ENCODE measurements at regions not wholly inside any gene's neighbourhood (a gene's known extent, or its start where the extent isn't known, plus 50 kb on each side); places are given as distances from the start of the nearest gene placed in this dataset.
"Not testable (repeated sequence)": the region's sequence is repeated elsewhere in the genome, so short reads cannot be mapped to it uniquely, and the experiment has no call there.

DNA sequence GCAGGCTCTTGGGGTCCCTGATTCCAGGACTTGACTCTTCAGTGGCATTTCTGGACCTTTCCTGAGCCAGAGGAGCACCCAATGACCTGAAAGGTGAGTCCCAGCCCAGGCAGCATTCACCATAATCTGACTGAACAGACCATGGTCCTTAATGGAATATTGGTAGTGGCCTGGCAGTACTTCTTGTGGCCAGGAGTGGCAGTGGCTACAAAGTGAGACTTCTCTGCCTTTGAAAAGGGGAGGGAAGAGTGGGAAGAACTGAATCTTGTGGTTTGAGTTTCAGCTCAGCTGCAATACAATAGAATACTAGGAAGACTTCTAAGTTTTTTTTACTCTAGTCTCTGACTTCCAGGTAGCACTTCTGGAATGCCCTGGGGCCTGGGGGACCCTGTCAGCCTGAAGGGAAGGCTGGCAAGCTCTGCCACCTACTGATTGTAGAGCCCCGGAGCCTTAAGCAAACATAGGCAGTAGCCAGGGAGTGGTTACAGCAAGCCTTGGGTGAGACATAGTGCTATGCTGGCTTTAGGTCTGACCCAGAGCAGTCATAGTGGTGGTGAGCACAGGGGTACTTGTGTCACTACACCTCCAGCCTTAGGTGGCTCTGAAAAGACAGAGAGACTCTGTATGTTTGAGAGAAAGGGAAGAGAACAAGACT is 674.2 kb upstream of the MANEA start:
- Histone ChIP-seq H3K4me1 (no peaks in the 10 kb centered on the region), H3K4me3 (no peak overlapping the region), H3K36me3 (no peaks in the 10 kb centered on the region), H3K9me3 (replicated peaks) (no peaks in the 10 kb centered on the region), H3K27me3 (ENCODE audit: low read depth) (no peaks in the 10 kb centered on the region), H3K27ac (replicated peaks) (no peak overlapping the region)
- TF ChIP-seq, protein P1, sequence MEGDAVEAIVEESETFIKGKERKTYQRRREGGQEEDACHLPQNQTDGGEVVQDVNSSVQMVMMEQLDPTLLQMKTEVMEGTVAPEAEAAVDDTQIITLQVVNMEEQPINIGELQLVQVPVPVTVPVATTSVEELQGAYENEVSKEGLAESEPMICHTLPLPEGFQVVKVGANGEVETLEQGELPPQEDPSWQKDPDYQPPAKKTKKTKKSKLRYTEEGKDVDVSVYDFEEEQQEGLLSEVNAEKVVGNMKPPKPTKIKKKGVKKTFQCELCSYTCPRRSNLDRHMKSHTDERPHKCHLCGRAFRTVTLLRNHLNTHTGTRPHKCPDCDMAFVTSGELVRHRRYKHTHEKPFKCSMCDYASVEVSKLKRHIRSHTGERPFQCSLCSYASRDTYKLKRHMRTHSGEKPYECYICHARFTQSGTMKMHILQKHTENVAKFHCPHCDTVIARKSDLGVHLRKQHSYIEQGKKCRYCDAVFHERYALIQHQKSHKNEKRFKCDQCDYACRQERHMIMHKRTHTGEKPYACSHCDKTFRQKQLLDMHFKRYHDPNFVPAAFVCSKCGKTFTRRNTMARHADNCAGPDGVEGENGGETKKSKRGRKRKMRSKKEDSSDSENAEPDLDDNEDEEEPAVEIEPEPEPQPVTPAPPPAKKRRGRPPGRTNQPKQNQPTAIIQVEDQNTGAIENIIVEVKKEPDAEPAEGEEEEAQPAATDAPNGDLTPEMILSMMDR (IDR thresholded peaks at IDR 0.05; ENCODE audit: borderline replicate concordance), result no peak
- intact Hi-C loops (cut with micrococcal nuclease), result no loop called here
- no peak for DNase-seq

DNA sequence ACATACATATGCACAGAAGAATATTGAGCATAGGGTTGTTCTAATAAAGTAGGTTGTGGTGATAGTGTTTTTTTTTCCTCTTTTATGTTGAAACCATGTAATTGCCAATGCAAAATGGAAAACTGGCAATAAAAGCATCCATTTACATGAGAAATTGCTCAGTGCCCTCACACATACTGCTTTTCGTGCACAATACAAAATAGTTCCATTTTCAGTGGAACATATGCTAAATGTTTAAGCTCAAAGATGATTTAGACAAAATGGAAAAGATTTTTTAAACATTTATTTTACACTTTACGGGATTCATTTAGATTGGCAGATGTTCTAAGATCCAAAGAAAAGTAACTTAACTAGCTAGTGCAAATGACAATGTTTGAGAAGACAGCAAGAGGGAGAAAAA is 678.1 kb upstream of the MANEA start:
- TF ChIP-seq, protein P1 (IDR thresholded peaks at IDR 0.05; ENCODE audit: borderline replicate concordance), result no peak
- no peaks in the 10 kb centered on the region for H3K36me3 ChIP-seq
- intact Hi-C loops (cut with micrococcal nuclease), result no loop called here
- no peaks in the 10 kb centered on the region for H3K27me3 ChIP-seq (ENCODE audit: low read depth)
- H3K27ac ChIP-seq (replicated peaks), result no peak overlapping the region
- H3K4me1 ChIP-seq, result no peaks in the 10 kb centered on the region
- DNase-seq, result no peak
- H3K4me3 ChIP-seq, result no peak overlapping the region
- H3K9me3 ChIP-seq (replicated peaks), result no peaks in the 10 kb centered on the region

DNA sequence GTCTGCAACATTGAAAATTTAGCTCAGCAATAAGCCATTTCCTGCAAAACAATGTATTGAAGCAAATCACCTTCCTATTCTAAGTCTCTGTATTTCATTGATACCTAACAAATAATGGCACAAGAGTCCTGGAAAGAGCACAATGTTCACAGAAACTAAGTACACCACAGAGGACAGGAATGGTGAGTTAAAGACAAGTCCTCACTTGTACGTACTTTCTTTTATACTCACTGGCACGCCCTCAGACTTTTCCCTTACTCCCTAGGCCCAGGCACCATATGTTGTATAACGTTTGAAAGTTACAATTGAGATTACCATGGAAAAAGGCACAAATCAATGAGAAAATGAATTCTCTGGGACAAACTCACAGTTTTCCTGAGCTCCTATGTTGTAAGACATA is 683.0 kb upstream of the MANEA start:
- Histone ChIP-seq H3K27ac (replicated peaks) (no peak overlapping the region), H3K36me3 (no peaks in the 10 kb centered on the region), H3K27me3 (ENCODE audit: low read depth) (no peaks in the 10 kb centered on the region), H3K9me3 (replicated peaks) (no peaks in the 10 kb centered on the region), H3K4me3 (no peak overlapping the region), H3K4me1 (no peaks in the 10 kb centered on the region)
- TF ChIP-seq, protein P1 (IDR thresholded peaks at IDR 0.05; ENCODE audit: borderline replicate concordance), result no peak
- intact Hi-C loops (cut with micrococcal nuclease), result no loop called here
- no peak for DNase-seq

DNA sequence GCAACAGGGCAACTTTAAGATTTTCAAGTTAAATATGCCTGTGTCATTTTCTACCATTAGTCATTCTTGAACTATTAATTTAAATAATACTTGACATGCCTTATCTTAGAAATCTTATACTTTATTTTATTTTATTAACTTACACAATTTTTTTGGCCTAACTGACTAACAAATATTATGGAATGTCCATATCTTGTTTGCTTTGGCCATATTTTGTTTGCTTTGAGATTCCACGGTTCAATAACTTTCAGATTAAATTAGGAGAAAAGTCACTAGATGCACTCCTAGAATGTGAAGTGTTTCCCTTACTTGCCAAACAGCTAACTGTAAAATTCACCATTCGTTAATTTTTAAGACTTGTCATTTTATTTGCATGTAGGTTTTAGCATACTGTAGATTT is 684.0 kb upstream of the MANEA start:
- no peak overlapping the region for H3K27ac ChIP-seq (replicated peaks)
- peaks cover 4% of the 10 kb centered on the region for H3K9me3 ChIP-seq (replicated peaks)
- no peaks in the 10 kb centered on the region for H3K4me1 ChIP-seq
- H3K4me3 ChIP-seq, result no peak overlapping the region
- TF ChIP-seq, protein P1 (IDR thresholded peaks at IDR 0.05; ENCODE audit: borderline replicate concordance), result no peak
- no peaks in the 10 kb centered on the region for H3K27me3 ChIP-seq (ENCODE audit: low read depth)
- DNase-seq, result no peak
- intact Hi-C loops (cut with micrococcal nuclease), result no loop called here
- H3K36me3 ChIP-seq, result no peaks in the 10 kb centered on the region

DNA sequence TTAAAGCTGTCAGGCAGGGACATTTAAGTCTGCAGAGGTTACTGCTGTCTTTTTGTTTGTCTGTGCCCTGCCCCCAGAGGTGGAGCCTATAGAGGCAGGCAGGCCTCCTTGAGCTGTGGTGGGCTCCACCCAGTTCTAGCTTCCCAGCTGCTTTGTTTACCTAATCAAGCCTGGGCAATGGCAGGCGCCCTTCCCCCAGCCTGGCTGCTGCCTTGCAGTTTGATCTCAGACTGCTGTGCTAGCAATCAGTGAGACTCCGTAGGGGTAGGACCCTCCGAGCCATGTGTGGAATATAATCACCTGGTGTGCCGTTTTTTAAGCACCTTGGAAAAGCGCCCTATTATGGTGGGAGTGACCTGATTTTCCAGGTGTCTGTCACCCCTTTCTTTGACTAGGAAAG is 703.5 kb upstream of the MANEA start:
- H3K27ac ChIP-seq (replicated peaks); H3K9me3 ChIP-seq (replicated peaks); H3K4me1 ChIP-seq; H3K4me3 ChIP-seq; DNase-seq; H3K36me3 ChIP-seq; intact Hi-C loops (cut with micrococcal nuclease); H3K27me3 ChIP-seq (ENCODE audit: low read depth): not testable (repeated sequence)

DNA sequence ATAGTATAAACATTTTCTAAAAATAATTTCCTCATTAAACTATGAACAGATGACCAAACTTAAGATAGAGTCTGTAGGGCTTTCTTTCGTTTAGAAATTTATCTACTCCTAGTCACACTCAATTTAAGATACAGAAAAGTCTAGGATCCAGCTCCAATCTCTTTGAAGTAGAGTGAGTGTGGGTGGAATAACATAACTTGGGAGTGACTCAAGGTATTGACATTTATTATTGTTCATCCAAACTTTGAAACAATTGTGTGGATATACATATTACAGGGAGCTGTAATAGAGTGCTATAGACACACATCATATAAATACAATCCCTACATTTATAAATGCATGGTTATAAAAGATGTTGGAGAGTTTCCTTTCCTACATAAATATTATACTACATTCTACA is 715.2 kb upstream of the MANEA start:
- DNase-seq, result no peak
- H3K9me3 ChIP-seq (replicated peaks), result peaks cover 7% of the 10 kb centered on the region
- TF ChIP-seq, protein P1 (IDR thresholded peaks at IDR 0.05; ENCODE audit: borderline replicate concordance), result no peak
- no peak overlapping the region for H3K27ac ChIP-seq (replicated peaks)
- intact Hi-C loops (cut with micrococcal nuclease), result no loop called here
- no peaks in the 10 kb centered on the region for H3K27me3 ChIP-seq (ENCODE audit: low read depth)
- H3K4me1 ChIP-seq, result no peaks in the 10 kb centered on the region
- H3K36me3 ChIP-seq, result no peaks in the 10 kb centered on the region
- no peak overlapping the region for H3K4me3 ChIP-seq

All from left ventricle myocardium inferior (tissue), 1 donor.